Large intestine (tissue), 3 donors: ENCODE measurements at regions not wholly inside any gene's neighbourhood (a gene's known extent, or its start where the extent isn't known, plus 50 kb on each side); places are given as distances from the start of the nearest gene placed in this dataset.

Source experiments
- DNase-seq, 2 donors: peaks; one replicate each; pipeline versions ENCODE4 v3.0.0 to v3.0.0-alpha.2; 2013
- H3K27ac ChIP-seq: one replicate; pipeline ENCODE4 v1.5.1; 2013; ENCODE audit warnings: low read length
- H3K27me3 ChIP-seq: 2 replicates; pipeline ENCODE4 v1.6.1; 2013; ENCODE audit warnings: low read length; ENCODE audit not compliant: control insufficient read depth, insufficient read depth
- H3K36me3 ChIP-seq: 2 replicates; pipeline ENCODE4 v1.6.1; 2013; ENCODE audit warnings: low read length; ENCODE audit not compliant: control insufficient read depth, insufficient read depth
- H3K4me1 ChIP-seq: one replicate; pipeline ENCODE4 v1.6.1; 2013; ENCODE audit warnings: low read length; ENCODE audit not compliant: control insufficient read depth, insufficient read depth
- H3K4me3 ChIP-seq: one replicate; pipeline ENCODE4 v1.5.1; 2013; ENCODE audit warnings: low read length
- H3K9me3 ChIP-seq: one replicate; pipeline ENCODE4 v1.6.1; 2013; ENCODE audit warnings: mild to moderate bottlenecking, low read depth, low read length, moderate library complexity; ENCODE audit not compliant: control insufficient read depth
- whole genome bisulfite sequencing: methylation state at CpG from one replicate; pipeline ENCODE4 v1.1.5; 2013; ENCODE audit warnings: low lambda C conversion rate; ENCODE audit not compliant: insufficient coverage; 5-methylcytosine and 5-hydroxymethylcytosine counted together

GRCh38 chr15:70356919-70357318 is 259.2 kb upstream of the TLE3 start:
- no peaks in the 10 kb centered on the region for H3K9me3 ChIP-seq
- H3K4me1 ChIP-seq, result no peaks in the 10 kb centered on the region
- no peak overlapping the region for H3K27ac ChIP-seq
- no peaks in the 10 kb centered on the region for H3K36me3 ChIP-seq
- H3K4me3 ChIP-seq, result no peak overlapping the region
- peaks cover 5% of the 10 kb centered on the region for H3K27me3 ChIP-seq
- WGBS, result no CpG with 5 or more reads among the region's 7 CpGs
- no peak for DNase-seq

- Histone ChIP-seq H3K9me3 (no peaks in the 10 kb centered on the region), H3K36me3 (no peaks in the 10 kb centered on the region), H3K27ac (no peak overlapping the region), H3K4me1 (no peaks in the 10 kb centered on the region), H3K4me3 (no peak overlapping the region), H3K27me3 (peaks cover 5% of the 10 kb centered on the region)
- no peak for DNase-seq
- no CpG with 5 or more reads among the region's 9 CpGs for WGBS
These were observed 258.5 kb upstream of the TLE3 start for GRCh38 chr15:70356062-70356860.

- Histone ChIP-seq H3K4me3 (no peak overlapping the region), H3K27ac (no peak overlapping the region), H3K4me1 (no peaks in the 10 kb centered on the region), H3K9me3 (no peaks in the 10 kb centered on the region), H3K36me3 (no peaks in the 10 kb centered on the region), H3K27me3 (peaks cover 5% of the 10 kb centered on the region)
- DNase-seq, result no peak
- no CpG with 5 or more reads among the region's 5 CpGs for WGBS
These were observed 257.6 kb upstream of the TLE3 start for GRCh38 chr15:70355275-70355795.

- no peak for DNase-seq
- Histone ChIP-seq H3K27me3 (peaks cover 5% of the 10 kb centered on the region), H3K4me1 (no peaks in the 10 kb centered on the region), H3K9me3 (no peaks in the 10 kb centered on the region), H3K27ac (no peak overlapping the region), H3K36me3 (no peaks in the 10 kb centered on the region), H3K4me3 (no peak overlapping the region)
- 83% methylated on average over 1 of the region's 20 CpGs for WGBS
These were observed 256.7 kb upstream of the TLE3 start for GRCh38 chr15:70354346-70354905.

GRCh38 chr15:70353606-70354345 is 256.1 kb upstream of the TLE3 start:
- DNase-seq, result no peak
- Histone ChIP-seq H3K9me3 (no peaks in the 10 kb centered on the region), H3K4me3 (no peak overlapping the region), H3K36me3 (no peaks in the 10 kb centered on the region), H3K27me3 (peaks cover 5% of the 10 kb centered on the region), H3K27ac (no peak overlapping the region), H3K4me1 (no peaks in the 10 kb centered on the region)
- 80% methylated on average over 1 of the region's 12 CpGs for WGBS

- no peak for DNase-seq
- Histone ChIP-seq H3K9me3 (no peaks in the 10 kb centered on the region), H3K4me1 (no peaks in the 10 kb centered on the region), H3K4me3 (no peak overlapping the region), H3K27me3 (peaks cover 5% of the 10 kb centered on the region), H3K36me3 (no peaks in the 10 kb centered on the region), H3K27ac (no peak overlapping the region)
- WGBS, result no CpG with 5 or more reads among the region's 3 CpGs
These were observed 254.4 kb upstream of the TLE3 start for GRCh38 chr15:70351941-70352774.

GRCh38 chr15:70351391-70351790 is 253.7 kb upstream of the TLE3 start:
- H3K4me3 ChIP-seq, result no peak overlapping the region
- WGBS, result no CpG with 5 or more reads among the region's 5 CpGs

GRCh38 chr15:70348581-70349344 is 251.0 kb upstream of the TLE3 start:
- Histone ChIP-seq H3K4me1 (no peaks in the 10 kb centered on the region), H3K27me3 (peaks cover under 1% of the 10 kb centered on the region), H3K9me3 (no peaks in the 10 kb centered on the region), H3K36me3 (no peaks in the 10 kb centered on the region), H3K27ac (no peak overlapping the region), H3K4me3 (no peak overlapping the region)
- WGBS, result no CpG with 5 or more reads among the region's 17 CpGs
- no peak for DNase-seq

More at GRCh38 chr15:70351391-70351790, 253.7 kb upstream of the TLE3 start:
- Histone ChIP-seq H3K9me3 (no peaks in the 10 kb centered on the region), H3K27ac (no peak overlapping the region), H3K36me3 (no peaks in the 10 kb centered on the region), H3K27me3 (peaks cover 5% of the 10 kb centered on the region), H3K4me1 (no peaks in the 10 kb centered on the region)
- no peak for DNase-seq

- H3K27me3 ChIP-seq, result no peaks in the 10 kb centered on the region
- H3K36me3 ChIP-seq, result no peaks in the 10 kb centered on the region
- no peak overlapping the region for H3K4me3 ChIP-seq
- WGBS, result no CpG with 5 or more reads among the region's 2 CpGs
- no peaks in the 10 kb centered on the region for H3K9me3 ChIP-seq
- no peak overlapping the region for H3K27ac ChIP-seq
- no peak for DNase-seq
- no peaks in the 10 kb centered on the region for H3K4me1 ChIP-seq
These were observed 250.5 kb upstream of the TLE3 start for GRCh38 chr15:70348226-70348543.
